Activated CD8-positive, alpha-beta T cell treated with anti-CD3 and anti-CD28 coated beads for 36 hours (primary cell): ENCODE measurements at regions not wholly inside any gene's neighbourhood (a gene's known extent, or its start where the extent isn't known, plus 50 kb on each side); places are given as distances from the start of the nearest gene placed in this dataset.

Experiments
- ATAC-seq: fragments of 200-7000 bp; cut with Tn5 transposase; one replicate; pipeline ENCODE4 v1.10.0; 2021; ENCODE audit warnings: mild to moderate bottlenecking, moderate library complexity
- CTCF ChIA-PET: fragments of 350-600 bp; sonication (Branson Sonifier 250); formaldehyde crosslinking; loops from one replicate; lab custom pipeline; 2021; ENCODE audit warnings: antibody characterized with exemption; lab: Charles Lee
- POLR2A ChIA-PET: fragments of 350-600 bp; sonication (Branson Sonifier 250); formaldehyde crosslinking; loops from one replicate; lab custom pipeline; 2021; ENCODE audit warnings: antibody characterized with exemption; lab: Charles Lee
- DNase-seq: peaks from one replicate; pipeline ENCODE4 v3.0.0-alpha.2; 2020
- H3K27ac Mint-ChIP-seq: one replicate; pipeline ENCODE4 v1.8.0; 2021; ENCODE audit warnings: mild to moderate bottlenecking, mixed read lengths
- H3K27me3 Mint-ChIP-seq: one replicate; pipeline ENCODE4 v1.8.0; 2021; ENCODE audit warnings: mixed read lengths
- H3K36me3 Mint-ChIP-seq: one replicate; pipeline ENCODE4 v1.8.0; 2021; ENCODE audit warnings: low read depth, mixed read lengths
- H3K4me1 Mint-ChIP-seq: one replicate; pipeline ENCODE4 v1.8.0; 2021; ENCODE audit warnings: low read depth, mixed read lengths
- H3K4me3 Mint-ChIP-seq: one replicate; pipeline ENCODE4 v1.8.0; 2021; ENCODE audit warnings: mild to moderate bottlenecking, moderate library complexity, mixed read lengths
- H3K9me3 Mint-ChIP-seq: one replicate; pipeline ENCODE4 v1.8.0; 2021; ENCODE audit warnings: mixed read lengths
- intact Hi-C: fragments of 100-400 bp; cut with micrococcal nuclease; formaldehyde crosslinking; loops from one replicate; pipeline ENCODE4 v1.10.0; 2022
- TF ChIP-seq, protein P1 (sequence below): fragments of 200-600 bp; IDR thresholded peaks from one replicate; pipeline ENCODE4 v1.8.0; 2022; ENCODE audit warnings: antibody characterized with exemption, mild to moderate bottlenecking

DNA sequence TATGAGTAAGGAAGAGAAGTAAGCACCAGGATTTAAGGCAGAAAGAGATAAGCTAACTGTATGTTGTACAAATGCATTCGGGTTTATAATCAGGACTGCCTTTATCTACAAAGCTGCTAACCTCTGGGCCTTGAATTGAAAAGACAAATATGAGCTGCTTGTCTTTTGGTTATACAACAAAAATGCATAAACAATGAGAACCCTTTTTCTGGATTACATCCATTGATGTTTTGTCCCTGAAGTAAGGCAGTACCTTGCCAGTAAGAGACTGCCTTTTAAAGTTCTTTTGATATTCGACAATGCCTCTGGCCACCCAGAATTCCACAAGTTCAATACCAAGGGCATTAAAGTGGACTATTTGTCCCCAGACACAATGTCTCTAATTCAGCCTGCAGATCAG, 280.7 kb downstream of the ZNF621 start:
- intact Hi-C loops, result no loop called here
- Mint-ChIP-seq H3K27me3 (peaks cover 2% of the 10 kb centered on the region), H3K4me3 (no peak overlapping the region), H3K27ac (no peak overlapping the region), H3K4me1 (no peaks in the 10 kb centered on the region), H3K9me3 (peaks cover 3% of the 10 kb centered on the region), H3K36me3 (no peaks in the 10 kb centered on the region)
- DNase-seq (no peak), ATAC-seq (no peak)
- POLR2A ChIA-PET, result no interaction called here
- TF ChIP-seq, protein P1, sequence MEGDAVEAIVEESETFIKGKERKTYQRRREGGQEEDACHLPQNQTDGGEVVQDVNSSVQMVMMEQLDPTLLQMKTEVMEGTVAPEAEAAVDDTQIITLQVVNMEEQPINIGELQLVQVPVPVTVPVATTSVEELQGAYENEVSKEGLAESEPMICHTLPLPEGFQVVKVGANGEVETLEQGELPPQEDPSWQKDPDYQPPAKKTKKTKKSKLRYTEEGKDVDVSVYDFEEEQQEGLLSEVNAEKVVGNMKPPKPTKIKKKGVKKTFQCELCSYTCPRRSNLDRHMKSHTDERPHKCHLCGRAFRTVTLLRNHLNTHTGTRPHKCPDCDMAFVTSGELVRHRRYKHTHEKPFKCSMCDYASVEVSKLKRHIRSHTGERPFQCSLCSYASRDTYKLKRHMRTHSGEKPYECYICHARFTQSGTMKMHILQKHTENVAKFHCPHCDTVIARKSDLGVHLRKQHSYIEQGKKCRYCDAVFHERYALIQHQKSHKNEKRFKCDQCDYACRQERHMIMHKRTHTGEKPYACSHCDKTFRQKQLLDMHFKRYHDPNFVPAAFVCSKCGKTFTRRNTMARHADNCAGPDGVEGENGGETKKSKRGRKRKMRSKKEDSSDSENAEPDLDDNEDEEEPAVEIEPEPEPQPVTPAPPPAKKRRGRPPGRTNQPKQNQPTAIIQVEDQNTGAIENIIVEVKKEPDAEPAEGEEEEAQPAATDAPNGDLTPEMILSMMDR, result no peak
- CTCF ChIA-PET, result no interaction called here

DNA sequence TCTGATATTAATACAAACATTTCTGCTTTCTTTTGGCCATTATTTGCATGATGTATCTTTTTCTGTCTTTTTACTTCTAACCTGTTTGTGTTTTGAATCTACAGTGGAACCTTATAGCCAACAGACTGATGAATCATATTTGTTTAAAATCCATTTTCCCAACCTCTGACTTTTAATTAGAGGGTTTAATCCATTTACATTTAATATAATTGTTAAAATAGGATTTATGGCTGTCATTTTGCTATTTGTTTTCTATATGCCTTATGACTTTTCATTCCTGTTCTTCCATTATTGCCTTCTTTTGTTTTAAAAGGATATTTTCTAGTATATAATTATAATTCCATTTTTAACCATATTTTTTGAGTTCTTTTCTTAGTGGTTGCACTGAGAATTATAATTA, 286.1 kb downstream of the ZNF621 start:
- Mint-ChIP-seq H3K9me3 (peaks cover 13% of the 10 kb centered on the region), H3K27ac (no peak overlapping the region), H3K4me1 (no peaks in the 10 kb centered on the region), H3K36me3 (peaks cover 2% of the 10 kb centered on the region), H3K4me3 (no peak overlapping the region), H3K27me3 (peaks cover 10% of the 10 kb centered on the region)
- DNase-seq (no peak), ATAC-seq (no peak)
- CTCF ChIA-PET, result no interaction called here
- POLR2A ChIA-PET, result no interaction called here
- intact Hi-C loops, result no loop called here
- TF ChIP-seq, protein P1, result no peak

DNA sequence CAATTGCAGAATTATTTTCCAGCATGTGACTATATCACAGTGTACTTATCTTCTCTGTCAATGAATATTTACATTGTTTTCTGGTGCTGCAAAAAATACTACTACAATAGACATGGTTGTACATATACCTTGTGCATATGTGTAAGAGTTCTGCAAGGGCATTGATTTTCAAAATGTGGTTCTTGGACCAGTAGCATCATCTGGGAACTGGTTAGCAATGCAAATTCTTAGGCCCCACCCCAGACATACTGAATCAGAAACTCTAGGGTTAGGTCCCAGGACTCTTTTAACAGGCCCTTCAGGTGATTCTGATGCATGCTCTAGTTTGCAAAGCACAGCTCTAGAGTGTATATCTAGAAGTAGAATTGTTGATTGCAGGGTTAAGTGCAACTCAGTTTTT, 292.3 kb downstream of the ZNF621 start:
- DNase-seq (no peak), ATAC-seq (no peak)
- peaks cover 2% of the 10 kb centered on the region for H3K36me3 Mint-ChIP-seq
- H3K4me3 Mint-ChIP-seq, result no peak overlapping the region
- intact Hi-C loops, result no loop called here
- peaks cover 3% of the 10 kb centered on the region for H3K9me3 Mint-ChIP-seq
- H3K27me3 Mint-ChIP-seq, result peaks cover 16% of the 10 kb centered on the region
- no peak overlapping the region for H3K27ac Mint-ChIP-seq
- TF ChIP-seq, protein P1, result no peak
- H3K4me1 Mint-ChIP-seq, result no peaks in the 10 kb centered on the region
- CTCF ChIA-PET, result no interaction called here
- POLR2A ChIA-PET, result no interaction called here

DNA sequence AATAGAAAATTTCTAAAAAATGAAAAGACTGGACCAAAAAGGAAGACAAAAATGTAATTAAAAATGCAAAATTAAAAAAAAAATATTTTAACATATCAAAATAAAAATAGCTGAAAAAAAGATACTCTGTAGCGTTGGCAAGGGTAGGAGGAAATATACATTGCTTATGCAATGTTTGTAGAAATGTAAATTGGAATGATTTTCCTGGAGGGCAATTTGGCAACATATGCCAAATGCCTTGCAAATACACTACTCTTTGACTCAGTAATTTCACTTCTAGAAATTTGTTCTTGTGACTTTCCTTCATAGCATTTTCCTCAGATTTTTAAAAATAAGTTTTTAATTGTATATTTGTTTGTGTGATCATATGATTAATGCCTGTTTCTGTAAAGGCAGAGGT, 296.6 kb downstream of the ZNF621 start:
- no peak overlapping the region for H3K27ac Mint-ChIP-seq
- TF ChIP-seq, protein P1, result no peak
- CTCF ChIA-PET, result no interaction called here
- no peaks in the 10 kb centered on the region for H3K9me3 Mint-ChIP-seq
- H3K27me3 Mint-ChIP-seq, result peaks cover 12% of the 10 kb centered on the region
- DNase-seq, result no peak
- POLR2A ChIA-PET, result interaction anchor here (0.6 kb wide), 1 partner anchor 760 kb away, joined by 3 read pairs; no protein-coding TSS in a partner anchor
- H3K36me3 Mint-ChIP-seq, result no peaks in the 10 kb centered on the region
- intact Hi-C loops, result no loop called here
- ATAC-seq, result no peak
- no peak overlapping the region for H3K4me3 Mint-ChIP-seq
- no peaks in the 10 kb centered on the region for H3K4me1 Mint-ChIP-seq

DNA sequence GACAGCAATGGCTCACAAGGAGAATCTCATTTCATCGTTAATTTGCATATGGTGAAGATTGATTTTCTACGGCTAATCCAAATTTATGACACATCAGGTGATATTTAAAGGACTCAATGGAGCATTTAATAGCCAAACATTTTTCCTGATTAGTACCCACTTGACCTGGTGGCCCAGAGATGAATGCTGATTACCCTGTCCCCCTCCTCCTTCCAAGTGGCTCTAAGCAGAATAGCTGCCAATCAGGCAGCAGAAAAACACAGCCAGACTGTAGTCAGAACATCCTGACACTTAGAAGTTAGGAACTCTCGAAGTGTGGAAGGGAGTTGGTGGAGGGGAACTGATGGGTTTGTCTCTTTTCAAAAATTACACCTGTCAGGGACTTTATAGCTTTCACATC, 302.5 kb downstream of the ZNF621 start:
- CTCF ChIA-PET, result no interaction called here

More for the DNA sequence above, 302.5 kb downstream of the ZNF621 start:
- Mint-ChIP-seq H3K27ac (no peak overlapping the region), H3K4me1 (no peaks in the 10 kb centered on the region), H3K9me3 (no peaks in the 10 kb centered on the region), H3K27me3 (peaks cover 9% of the 10 kb centered on the region), H3K36me3 (no peaks in the 10 kb centered on the region), H3K4me3 (no peak overlapping the region)
- DNase-seq (no peak), ATAC-seq (no peak)
- TF ChIP-seq, protein P1, result no peak
- POLR2A ChIA-PET, result no interaction called here
- intact Hi-C loops, result no loop called here
